Activated CD4-positive, CD25-positive, alpha-beta regulatory T cell treated with anti-CD3 and anti-CD28 coated beads, Interleukin-2, amount 50 U/mL, for 72 hours (primary cell): ENCODE measurements at regions not wholly inside any gene's neighbourhood (a gene's known extent, or its start where the extent isn't known, plus 50 kb on each side); places are given as distances from the start of the nearest gene placed in this dataset.
"Not testable (repeated sequence)": the region's sequence is repeated elsewhere in the genome, so short reads cannot be mapped to it uniquely, and the experiment has no call there.

Experiments
- DNase-seq: peaks from one replicate; pipeline ENCODE4 v3.0.0; 2021

DNA sequence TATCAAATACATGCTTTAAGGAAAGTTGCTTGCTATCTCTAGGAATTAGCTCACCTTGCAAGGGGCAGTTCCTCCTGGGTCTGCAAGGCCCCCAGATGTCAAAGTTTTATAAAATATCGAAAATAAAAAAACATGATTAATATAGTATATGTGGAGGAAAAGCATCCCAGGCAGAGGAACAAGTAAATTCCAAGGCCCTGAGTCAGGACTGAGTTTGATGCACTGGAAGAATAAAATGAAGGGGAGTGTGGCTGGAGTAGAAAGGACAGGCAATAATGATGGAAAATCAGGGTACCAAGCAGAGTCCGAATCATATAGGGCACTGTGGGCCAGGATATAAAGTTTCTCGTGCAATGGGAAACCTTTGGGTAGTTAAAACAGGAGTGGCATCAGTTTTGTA is 112.4 kb upstream of the EEPD1 start:
- no peak for DNase-seq

DNA sequence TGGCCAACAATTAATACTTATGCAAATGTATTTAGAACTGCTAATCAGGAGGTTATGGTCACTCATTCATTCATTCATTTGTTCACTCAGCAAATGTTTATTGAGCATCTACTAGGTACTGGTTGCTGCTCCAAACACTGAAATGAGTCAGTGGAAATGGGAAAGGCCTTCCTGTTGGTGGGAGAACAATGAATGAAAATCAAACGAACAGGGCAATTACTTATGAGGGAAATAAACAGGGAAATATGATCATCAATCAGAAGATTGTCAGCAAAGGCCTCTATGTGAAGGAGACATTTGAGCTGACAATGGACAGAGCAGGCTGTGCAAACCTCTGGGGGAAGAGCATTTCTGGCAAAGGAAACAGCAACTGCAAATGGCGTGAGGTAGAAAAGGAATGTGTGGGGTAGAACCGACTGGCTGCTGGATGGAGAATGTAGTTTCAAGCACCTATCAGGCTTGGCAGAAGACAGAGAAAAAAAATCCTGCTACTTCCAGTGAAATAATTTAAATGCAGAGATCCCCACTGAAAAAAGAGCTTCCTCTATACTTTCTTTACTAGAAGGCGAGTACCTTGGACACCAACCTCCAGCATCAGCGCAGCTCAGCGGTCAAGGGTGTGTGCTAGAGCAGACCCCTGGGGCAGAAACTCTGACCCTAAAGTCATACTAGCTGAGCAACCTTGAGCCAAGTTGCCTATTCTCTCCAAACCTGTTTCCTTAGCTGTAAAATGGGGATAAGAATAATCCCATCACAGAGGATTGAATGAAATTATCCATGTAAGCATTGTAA is 108.8 kb upstream of the EEPD1 start:
- no peak for DNase-seq

DNA sequence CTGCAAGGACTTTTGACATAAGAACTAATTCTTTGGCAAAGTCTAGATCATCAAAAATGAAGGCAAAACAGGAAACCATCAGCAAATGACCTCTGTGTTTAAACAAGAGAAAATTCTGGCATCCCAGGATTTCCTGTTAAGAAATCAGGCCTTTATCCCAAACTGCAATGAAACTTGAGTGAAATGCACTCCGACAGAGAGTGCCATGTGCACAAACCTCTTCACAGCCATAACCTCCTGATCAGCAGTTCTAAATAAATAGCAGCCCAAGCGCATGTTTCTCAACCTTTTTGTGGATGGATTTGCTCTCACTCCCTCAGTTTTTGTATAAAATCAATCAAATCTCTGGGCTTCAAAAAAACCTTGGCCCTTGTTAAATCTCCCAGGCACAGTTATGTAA is 107.7 kb upstream of the EEPD1 start:
- no peak for DNase-seq

DNA sequence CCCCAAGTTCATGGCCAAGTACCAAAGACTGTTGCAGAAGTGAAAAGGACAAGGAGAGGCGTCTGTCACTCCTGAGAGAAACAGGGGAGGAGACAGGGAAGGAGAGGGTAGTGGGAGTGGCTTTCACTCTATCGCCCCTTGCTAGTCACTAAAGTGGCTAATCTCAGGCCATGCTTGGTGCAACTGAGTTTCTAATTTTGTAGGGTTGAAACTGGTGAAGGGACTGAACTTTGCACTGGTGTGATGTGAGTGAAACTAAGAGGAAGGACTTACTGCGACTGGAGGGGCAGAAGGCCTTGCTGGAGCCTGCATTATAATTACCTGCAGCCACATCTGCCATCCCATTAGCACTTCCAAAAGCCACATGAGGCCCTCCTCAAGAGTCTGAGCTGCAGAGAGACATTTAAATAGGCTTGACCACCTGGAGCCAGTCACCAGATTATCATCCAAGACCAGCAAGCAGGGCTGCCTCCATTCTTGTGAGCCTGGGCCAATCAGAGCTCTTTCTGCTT is 107.2 kb upstream of the EEPD1 start:
- DNase-seq, result no peak

DNA sequence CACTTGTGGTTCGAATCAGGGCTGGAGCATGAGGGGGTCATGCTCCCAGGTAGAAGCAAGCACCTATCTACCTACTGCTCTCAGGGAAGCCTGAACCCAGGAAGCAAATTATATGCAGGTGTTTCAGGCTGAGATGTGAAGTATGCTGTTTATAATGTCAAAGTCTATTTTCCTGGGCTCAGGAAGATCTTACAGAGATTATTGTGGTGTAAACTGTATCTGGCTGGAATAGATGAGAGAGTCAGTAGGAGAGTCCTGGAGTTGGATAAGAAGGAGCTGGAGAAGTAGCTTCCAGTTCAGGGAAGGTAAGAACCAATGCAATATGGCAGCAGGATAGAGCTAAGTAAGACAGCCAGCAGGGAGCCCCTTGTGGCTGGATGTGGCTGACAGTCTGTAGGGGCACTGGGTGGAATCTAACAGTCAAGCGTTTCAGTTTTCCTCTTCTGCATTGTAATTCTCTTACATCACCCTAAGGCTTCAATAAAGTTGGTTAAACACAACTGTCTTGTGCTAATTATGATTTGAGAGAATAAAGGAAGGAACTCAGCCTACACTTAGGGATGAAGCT is 105.9 kb upstream of the EEPD1 start:
- DNase-seq, result no peak

DNA sequence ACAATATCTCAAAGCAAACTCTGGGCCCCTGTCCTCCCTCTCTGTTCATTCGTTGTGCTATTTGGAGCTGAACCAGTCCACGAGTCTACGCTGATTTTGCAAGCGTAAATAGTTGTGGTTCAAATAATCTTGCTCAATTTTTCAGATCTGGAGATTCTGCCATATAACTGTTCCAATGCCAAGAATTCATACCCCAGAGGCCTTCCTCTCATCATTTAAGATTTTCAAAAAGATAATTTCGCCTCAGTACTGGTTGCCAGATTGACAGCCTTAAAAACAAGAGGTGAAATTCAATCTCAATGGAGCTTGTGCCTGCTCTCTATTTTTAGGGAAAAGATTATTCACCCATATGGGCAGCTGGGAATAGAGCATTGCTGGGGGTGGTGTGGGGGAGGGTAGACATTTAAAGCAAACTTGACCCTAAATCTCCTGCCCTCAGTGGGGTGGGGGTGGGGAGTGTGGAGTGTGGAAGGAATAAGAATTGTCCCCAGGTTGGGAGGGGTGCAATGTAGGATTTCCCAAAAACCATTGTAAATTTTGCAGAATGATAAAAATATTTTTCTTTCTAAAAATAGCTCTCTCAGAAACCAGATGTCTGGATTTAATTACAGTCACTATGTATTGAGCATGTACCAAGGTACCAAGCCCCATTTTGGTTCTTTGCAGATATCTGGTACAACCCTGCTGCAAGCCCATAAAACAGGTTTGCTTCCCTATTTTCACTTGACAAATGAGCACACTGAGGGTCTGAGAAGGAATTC is 104.7 kb upstream of the EEPD1 start:
- DNase-seq, result no peak

DNA sequence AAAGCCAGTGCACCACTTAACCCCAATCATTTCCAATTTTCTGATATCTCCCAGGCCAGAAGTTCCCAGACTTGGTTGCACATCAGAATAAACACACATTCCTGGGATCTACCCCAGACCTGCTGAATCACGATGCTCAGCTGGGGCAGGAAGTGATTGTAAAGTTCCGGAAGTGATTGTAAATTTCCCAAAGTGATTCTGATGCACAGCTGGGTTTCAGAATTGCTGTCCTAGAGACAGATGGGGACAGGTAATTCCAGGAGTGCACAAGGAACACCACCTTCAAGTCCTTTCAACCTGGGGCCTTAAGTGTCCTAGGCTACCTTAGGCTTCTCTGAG is 104.2 kb upstream of the EEPD1 start:
- DNase-seq, result no peak

DNA sequence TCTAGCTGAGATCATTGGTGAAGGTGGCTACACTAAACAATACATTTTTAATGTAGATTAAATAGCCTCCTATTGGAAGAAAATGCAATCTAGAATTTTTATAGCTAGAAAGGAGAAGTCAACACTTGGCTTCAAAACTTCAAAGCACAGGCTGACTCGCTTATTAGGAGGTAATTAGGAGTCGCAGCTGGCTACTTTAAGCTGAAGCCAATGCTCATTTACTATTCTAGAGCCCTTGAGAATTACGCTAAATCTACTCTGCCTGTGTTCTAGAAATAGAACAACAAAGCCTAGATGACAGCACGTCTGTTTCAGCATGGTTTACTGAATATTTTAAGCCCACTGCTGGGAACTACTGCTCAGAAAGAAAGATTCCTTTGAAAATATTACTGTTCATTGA is 101.6 kb upstream of the EEPD1 start:
- DNase-seq, result no peak

DNA sequence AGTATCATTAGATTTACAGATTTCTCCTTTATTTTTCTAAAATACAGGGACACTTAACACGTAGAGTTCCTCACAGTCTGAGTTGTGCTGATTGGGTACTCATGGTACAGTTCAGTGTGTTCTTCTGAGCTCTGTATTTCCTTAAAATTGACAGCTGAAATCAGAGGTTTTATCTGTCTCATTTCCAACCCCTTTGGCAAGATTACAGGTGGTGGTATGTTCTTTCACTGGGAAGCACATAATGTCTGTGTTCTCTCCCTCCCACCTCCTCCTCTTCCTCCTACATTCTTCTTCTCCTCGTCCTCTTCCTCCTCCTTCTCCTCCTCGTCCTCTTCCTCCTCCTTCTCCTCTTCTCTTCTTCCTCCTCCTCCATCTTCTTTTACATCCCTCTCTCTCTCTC is 99.5 kb upstream of the EEPD1 start:
- DNase-seq, result no peak

DNA sequence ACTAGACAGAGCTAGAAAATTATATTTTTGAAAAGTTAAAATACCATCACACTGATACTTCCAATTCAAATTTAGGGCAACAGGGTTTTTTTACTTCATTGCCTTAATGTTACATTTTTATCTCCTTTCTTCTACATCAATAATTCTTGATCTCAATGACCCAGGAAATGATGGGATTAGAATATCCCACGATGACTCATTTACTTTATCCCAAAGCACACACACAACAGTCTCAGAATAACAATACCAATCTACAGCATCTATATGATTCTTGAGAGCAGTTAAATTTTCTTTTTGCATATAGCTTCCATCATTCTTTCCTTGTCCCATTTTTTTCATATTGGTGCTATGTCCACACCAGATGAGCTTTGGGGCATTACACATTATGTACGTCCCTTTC is 98.4 kb upstream of the EEPD1 start:
- DNase-seq, result no peak

DNA sequence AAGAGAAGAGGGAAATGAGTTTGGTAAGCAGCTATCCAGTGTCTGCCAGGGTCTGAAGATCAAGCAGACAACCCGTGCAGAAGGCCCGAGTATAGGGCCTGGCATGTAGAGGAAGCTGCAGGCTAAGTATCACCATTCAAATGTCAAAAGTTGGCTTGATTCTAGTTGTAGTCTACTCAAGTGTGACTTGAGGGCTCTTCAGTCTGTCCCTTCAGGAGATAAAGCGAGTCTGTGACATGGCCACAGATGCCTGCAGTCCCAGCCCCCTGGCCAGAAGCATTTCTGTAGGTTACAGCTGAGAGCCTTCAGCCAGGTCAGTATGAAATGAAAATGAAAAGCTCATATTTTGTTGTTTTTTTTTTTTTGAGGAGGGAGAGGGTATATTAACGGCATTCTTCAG is 97.8 kb upstream of the EEPD1 start:
- DNase-seq, result no peak

DNA sequence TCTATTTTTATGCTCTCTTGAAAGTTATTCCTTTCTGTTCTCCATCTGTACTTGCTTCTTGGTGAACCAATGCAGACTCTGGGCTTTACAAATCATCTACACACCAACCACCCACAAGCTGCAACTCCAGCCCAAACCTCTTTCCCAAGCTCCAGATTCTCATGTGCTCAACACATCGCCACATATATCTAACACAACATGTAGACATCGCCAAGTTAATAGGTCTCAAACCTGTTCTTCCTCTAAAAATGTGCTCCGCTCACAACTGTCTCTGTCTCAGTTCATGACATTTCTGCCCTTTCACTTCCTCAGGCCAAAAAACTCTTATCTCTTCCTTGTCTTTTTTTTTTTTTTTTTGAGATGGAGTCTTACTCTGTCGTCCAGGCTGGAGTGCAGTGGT is 95.7 kb upstream of the EEPD1 start:
- no peak for DNase-seq

DNA sequence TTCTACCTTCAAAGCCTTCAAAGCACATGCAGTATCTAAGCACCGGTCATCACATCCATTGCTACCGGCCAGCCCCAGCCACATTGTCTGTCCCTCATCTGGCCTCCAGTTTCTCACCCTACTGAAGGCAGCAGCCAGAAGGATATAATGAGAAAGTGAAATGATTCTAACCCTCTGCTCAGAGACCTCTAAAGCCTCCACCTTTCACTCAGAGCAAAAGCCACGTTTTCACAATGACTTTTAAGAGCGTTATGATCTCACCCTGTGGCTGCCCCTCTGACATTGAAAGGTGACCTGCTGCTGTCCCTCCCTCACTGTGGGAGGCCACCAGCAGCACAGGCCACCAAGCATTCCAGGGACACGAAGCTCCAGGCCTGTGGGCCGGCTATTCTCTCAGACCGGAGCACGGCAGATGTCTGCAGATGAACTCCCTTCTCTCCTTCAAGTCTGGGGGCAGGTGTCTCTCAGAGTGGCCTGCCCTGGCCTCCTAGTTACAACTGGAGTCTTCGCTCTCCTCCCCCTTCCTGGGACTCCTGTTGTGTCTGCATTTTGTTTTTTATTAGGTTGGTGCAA is 94.9 kb upstream of the EEPD1 start:
- no peak for DNase-seq

DNA sequence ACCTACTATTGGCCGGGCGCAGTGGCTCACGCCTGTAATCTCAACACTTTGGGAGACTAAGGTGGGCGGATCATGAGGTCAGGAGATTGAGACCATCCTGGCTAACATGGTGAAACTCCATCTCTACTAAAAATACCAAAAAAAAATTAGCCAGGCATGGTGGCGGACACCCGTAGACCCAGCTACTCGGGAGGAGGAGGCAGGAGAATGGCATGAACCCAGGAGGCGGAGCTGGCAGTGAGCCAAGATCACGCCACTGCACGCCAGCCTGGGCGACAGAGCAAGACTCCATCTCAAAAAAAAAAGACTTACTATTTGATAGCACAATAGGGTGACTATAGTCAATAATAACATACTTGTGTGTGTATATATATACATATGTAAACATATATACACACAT is 92.7 kb upstream of the EEPD1 start:
- DNase-seq, result not testable (repeated sequence)

DNA sequence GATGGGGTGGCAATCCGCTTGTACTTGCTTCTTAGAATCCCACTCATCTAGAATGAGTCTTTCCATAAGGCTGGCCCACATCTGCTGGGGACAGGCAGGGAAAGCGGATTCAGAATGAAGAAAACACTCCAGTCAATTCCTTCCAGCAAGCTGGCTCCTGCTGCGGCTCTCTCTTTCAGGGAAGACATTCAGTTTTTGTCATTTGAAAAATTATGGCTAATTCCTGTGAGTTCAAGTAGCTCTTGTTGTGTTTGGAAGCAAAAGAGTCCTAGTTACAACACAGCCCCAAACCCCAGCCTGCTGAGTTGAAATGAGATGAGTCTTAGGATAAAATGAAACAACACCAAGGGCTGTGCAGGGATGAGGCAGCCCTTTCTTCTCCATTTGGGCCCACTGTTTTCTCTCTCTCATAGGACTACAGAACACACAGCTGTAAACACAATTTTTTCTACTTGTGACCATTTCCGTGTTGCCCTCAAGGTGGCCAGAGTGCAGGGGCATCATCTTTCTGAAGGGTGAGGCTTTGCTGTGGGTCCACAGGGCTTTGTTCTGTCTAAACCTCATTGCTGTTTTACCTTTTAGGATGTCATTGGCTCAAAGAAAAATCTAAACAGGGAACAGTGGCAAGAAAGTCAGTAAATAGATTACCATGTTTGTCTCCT is 90.8 kb upstream of the EEPD1 start:
- DNase-seq, result no peak

DNA sequence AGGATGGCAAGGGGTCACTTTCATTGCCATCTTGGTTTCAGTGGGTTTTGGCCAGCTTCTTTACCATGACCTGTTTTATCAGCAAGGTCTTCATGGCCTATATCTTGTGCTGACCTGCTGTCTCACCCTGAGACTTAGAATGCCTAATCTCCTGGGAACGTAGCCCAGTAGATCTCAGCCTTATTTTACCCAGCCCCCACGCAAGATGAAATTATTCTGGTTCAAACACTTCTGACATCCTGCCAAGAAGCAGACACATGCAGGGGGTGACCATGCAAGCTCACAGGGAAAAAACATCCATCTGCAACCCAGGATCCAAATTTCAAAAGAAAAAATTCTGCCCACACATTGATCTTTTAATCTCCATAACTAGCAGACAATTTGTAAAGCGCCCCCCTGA is 88.4 kb upstream of the EEPD1 start:
- no peak for DNase-seq

DNA sequence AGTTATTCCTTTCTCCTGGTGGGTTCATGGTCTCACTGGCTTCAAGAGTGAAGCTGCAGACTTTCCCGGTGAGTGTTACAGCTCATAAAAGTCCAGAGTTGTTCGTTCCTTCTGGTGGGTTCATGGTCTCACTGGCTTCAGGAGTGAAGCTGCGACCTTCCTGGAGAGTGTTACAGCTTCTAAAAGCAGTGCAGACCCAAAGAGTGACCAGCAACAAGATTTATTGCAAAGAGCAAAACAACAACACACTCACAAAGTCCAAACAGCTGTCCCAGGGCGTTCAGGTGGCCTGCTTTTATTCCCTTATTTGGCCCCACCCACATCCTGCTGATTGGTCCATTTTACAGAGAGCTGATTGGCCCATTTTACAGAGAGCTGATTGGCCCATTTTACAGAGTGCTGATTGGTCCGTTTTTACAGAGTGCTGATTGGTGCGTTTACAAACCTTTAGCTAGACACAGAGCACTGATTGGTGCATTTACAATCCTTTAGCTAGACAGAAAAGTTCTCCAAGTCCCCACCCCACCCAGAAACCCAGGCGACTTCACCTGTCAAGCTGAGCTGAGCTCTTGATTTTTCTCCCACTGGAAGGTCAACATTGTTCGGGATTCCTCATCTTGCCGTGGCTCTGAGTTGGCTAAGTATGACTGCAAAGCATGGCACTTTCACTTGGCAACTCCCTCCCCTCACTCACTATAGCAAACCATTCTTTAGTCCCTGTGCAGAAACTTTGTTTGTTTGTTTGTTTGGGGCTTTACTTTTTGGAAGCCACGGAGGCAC is 87.3 kb upstream of the EEPD1 start:
- not testable (repeated sequence) for DNase-seq

DNA sequence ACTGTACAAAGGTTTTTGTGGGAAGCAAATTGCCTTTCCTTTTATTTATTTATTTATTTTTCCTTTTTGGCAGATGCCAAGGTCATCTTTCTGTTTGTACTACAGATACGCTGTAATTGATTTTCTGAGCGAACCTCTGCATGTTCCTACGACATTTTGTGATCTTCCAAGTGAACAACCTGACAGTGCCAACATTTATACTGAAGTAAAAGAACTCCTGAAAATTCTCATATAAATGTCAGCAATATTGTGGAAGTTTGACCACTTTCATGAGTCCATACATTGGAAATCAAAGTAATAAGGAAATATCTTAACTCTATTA is 86.8 kb upstream of the EEPD1 start:
- DNase-seq, result no peak

DNA sequence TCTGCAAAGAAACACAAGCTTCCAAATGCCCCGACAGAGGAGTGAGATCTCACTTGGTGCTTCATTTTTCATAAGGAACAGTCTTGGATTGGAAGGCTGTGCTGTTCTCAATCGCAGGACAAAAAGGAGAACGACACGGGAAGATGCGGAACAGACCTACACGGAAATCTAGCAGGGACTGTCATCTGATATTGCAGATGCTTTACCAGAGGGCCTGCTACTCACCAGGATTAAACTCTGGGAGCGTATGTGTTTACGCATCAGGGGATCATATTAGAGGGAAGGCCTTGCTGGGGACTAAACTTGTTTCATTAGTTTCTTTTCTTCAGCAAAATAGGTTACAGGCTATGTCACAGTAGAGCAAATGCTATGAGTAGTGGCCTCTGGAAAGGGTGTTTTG is 82.8 kb upstream of the EEPD1 start:
- DNase-seq, result no peak

DNA sequence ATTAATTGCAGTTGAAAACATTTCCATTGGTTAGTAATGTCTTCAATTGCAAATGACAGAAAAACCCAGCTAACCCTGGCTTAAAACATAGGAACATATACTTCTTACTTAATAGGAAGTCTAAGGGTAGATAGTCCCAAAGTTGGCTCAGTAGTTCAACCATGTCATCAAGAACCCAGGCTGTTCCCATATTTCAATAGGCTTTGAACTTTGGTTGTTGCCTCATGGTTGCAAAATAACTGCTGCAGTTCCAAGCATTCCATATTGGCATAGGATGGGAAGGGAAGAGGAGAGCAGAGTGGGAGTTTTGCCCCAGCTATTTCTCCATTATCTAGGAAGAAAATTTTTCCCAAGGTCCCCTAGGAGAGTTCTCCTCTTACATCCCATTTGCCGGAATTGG is 81.4 kb upstream of the EEPD1 start:
- DNase-seq, result no peak

DNA sequence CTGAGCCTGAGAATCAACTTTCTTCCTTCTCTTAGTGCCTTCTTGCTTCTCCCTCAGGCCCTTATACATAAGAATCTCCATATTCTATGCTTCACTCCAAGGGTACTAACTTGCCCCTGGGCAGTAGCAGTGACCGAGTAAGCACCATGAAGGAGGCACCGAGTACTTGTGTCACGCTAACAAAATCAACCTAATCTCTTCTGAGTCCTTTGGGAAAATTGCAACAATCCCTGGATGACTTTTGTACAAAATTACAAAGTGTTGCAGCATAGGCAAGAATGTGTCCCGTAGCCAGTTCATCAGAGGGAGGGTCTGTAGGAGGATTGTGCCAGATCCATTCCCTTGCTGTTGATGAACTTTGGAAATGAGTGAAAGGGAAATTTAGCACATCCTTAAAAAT is 80.4 kb upstream of the EEPD1 start:
- no peak for DNase-seq

DNA sequence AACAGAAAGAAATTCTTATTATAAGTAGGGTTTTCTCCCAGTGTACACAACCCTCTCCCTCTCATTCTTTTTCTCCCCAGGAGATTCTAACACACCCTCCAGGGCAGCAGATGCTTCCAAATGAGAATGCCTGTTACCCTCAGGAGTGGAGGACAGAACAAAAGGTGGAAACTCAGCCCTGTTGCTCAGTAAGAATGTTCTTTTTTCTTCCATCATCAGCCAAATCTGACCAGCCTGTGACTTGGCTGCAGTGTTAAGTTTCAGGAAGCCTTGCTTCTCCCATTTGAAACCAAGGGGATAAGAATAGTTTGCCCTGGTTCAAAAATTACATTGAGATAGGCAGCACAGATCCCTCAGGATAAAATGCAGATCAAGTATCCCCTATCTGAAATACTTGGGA is 77.5 kb upstream of the EEPD1 start:
- no peak for DNase-seq

DNA sequence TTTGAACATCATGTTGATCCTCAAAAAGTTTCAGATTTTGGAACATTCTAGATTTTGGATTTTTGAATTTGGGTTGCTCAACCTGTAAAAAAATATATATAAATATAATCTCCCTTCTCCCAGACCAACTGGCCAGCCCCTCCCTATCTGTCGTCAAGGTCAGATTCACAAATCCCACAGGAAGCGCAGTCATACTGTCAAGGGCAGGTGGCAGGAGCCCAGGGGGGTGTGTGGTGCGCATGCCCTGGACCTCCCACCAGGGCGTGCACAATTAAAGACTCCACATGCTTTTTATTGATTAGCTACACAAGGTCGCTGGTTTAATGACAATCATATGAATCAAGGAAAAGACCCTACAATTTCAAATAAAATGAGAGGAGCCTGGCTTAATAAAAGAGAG is 77.0 kb upstream of the EEPD1 start:
- DNase-seq, result no peak
